GM19023 (cell line): ENCODE measurements at regions not wholly inside any gene's neighbourhood (a gene's known extent, or its start where the extent isn't known, plus 50 kb on each side); places are given as distances from the start of the nearest gene placed in this dataset.

Experiments used
- ATAC-seq: cut with Tn5 transposase; IDR thresholded peaks from one replicate; pipeline ENCODE4 v1.9.1; 2021; ENCODE audit warnings: mild to moderate bottlenecking, moderate library complexity; ENCODE audit not compliant: unreplicated experiment

DNA sequence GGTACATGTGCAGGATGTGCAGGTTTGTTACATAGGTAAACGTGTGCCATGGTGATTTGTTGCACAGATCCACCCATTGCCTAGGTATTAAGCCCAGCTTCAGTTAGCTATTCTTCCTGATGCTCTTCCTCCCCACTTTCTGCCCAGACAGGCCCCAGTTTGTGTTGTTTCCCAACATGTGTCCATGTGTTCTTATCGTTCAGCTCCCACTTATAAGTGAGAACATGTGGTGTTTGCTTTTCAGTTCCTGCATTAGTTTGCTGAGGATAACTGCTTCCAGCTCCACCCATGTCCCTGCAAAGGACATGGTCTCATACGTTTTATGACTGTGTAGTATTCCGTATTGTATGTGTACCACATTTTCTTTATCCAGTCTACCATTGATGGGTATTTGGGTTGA lies 251.7 kb upstream of the NOVA1 start:
- ATAC-seq = no peak

DNA sequence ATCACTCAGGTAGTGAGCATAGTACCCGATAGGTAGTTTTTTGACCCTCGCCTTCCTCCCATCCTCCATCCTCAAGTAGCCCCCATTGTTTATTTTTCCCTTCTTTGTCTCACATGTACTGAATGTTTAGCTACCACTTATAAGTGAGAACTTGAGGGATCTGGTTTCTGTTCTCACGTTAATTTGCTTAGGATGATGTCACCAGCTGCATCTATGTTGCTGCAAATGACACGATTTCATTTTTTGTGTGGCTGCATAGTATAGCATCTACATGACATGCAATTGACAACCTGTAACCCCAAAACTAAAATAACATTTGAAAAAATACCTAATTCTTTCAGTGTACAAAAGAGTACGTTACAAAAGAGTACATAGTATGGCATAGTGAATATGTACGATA lies 254.0 kb upstream of the NOVA1 start:
- ATAC-seq = no peak

- ATAC-seq = no peak
Observed at GRCh38 chr14:26855077-26855753, 257.4 kb upstream of the NOVA1 start.

DNA sequence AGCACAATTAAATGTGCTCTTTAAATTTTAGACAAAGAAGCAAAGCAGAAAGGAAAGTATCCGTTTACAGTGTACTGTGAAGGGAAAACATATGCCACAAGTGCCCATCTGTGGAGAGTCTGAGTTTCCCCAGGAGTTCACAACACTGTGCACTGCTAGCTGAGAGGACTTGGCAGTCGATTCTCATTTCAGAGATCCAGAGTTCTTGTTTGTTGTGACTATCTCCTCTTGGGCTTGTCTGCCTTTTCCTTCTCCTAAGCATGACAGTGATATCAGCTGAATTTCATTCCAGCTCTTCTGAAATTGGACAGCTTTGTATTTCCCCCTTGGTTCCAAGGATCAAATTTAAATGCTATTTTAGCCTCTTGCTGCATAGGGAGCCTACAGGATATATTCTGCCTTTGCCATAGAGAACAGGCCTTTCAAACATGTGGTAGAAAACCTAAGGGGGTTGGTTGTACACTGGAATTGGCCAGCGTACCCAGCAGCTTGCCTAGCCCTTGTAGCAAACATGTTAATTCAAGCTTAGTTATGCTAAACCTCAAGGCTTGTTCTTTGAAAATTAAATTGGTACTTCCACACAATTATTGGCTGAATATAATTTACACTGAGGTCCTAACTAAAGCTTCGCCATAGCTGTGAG lies 259.2 kb upstream of the NOVA1 start:
- no peak for ATAC-seq

DNA sequence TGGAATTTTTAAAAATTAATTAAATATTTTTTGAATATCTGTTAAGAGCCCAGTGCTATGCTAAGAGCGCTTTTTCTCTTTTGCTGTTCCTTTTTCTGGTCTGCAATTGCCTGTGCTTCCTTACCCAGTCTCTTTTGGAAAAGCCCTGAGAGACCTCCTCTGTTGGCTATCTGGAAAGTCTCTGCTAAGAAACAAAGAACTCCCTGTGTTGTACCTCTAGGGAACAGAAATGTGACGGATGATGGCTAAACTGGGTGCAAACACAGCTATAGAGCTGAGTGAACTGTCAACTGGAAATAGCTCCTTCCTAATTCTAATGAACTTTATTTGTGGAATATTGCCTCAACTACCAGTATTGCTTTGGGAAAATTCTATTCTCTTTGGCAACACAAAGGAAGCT lies 261.6 kb upstream of the NOVA1 start:
- no peak for ATAC-seq

- ATAC-seq = no peak
Observed at GRCh38 chr14:26860111-26860510, 262.3 kb upstream of the NOVA1 start.

DNA sequence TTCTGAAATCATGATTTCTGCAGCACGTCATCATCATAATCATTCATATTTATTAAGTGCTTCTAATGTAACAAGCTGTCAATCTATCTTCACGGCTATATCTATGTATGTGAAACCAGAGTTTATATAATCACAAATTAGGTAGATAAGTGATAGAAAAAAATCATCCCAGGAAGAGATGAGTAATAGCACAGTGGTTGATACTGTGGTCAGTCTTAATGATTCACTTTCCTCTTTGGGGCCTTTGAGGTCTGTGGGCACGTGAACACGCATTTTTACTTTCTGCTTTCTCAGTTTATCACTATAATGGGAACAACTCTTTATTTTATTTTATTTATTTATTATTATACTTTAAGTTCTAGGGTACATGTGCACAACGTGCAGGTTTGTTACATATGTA lies 265.9 kb upstream of the NOVA1 start:
- ATAC-seq = no peak

GRCh38 chr14:26866721-26867120 lies 268.9 kb upstream of the NOVA1 start:
- ATAC-seq = no peak

GRCh38 chr14:26867171-26867757 lies 269.4 kb upstream of the NOVA1 start:
- no peak for ATAC-seq

DNA sequence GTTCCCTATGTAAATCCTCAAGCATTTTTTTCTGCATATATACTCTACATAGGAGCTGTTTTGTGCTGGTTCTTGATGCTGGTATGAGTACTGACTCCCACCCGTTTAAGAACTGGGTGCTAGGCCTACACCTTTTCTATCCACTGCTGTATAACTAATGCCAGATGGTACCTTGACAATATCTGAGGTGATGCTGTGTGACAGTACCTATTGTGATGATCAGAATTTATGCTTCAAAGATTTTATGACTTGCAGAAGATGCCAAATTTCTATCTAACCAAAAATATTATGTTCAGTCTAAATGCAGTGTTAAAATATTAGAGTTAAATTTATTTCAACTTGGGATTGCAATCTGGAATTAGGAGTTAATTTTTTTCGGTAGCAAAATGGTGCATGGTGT lies 272.3 kb upstream of the NOVA1 start:
- ATAC-seq = no peak

DNA sequence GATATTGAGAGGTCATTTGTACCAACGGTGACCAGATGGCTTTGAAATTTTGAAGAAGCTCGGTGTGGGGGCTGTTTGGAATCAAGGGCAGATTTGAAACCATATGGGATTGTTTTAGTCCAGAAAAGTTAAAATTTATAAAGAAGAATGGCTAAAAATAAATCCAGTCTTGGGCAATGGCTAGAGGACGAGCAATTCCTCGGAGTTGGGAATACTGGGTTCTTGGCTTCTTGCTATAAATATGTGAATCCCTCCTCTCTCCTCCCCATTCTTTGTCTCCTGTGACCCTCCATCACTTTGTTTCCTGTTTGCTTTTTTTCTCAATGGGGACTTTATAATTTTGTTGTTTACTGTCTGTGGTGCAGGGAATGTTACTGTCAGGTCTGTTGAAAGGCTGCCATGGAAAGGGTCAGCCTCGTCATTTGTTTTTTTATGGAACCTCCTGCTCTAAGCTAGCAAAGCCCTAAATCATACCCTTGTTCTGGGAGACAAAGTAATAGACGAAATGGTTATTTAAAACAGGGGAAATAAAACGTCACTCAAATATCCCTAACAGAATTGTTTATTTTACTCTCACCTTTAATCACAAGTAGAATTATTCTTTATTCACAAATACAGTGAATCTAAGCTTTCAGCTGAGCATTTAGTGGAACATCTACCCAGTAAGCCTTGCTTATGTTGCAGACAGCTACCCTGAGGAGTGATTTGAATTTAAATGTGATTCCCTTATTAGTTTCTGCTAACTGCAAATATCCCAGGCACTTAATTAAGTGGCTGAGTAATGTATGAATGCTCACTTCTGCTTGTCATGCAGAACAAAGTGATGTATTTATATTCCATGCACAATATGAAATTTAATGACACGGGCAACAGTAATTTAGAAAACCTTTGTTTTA lies 273.1 kb upstream of the NOVA1 start:
- ATAC-seq = no peak

- no peak for ATAC-seq
Observed at GRCh38 chr14:26872515-26873361, 274.9 kb upstream of the NOVA1 start.

DNA sequence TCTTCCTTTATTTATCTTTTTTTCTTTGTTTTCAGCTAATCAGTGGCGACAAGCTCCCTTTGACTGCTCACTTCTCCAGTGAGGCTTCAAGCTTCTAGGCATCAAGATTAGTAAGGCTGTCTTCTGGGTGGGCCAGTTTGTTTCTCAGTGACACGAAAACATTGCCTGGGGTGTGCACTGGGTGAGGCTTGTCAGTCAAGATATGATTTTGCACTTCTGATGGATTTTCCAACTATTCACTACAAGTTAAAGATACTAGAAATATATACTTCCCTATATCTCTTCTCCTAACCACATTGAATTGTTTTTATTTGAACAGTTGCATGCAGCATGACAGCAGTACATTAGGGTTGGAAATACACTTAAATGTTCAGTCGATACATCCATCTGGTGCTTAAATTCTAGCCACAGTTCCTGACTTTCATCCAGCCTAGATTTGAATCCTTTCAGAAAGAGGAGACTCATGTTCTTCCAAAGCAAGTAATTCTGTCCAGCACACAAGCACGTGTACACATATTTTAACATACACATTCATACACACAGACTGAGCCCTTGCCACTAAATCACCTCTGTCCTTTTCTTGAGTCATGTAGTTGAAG lies 275.6 kb upstream of the NOVA1 start:
- no peak for ATAC-seq

DNA sequence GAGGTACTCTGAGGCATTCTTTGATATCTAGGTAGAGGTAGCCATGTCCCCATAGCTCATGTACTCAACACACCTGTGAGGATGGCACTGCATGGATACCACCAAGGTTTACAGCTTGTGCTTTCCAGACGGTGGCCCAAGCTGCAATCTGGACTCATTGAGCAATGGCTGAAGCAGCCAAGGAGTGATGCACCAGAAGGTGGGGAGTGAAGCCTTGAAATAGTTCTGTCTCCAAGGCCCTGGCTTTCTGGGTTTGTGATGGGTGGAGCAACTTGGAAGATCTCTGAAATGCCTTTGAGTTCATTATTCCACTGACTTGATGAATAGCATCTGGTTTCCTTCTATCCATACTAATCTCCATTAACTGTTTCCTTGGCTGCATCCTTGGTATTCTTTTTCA lies 290.0 kb upstream of the NOVA1 start:
- no peak for ATAC-seq

DNA sequence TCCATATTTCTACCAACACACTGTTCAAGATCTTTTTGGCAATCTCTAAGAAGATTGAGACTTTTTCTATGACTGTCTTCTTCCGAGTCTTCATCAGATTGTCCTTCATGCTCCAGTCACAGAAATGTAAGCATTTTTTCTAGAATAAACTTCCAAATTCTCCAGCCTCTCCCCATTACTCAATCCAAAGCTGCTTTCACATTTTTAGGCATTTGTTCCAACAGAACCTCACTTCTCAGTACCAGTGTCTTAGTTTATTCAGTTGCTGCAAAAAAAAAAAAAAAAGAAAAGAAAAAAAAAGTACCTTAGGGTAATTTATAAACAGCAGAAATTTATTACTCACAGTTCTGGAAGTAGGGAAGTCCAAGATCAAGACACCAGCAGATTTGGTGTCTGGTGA lies 290.8 kb upstream of the NOVA1 start:
- no peak for ATAC-seq

DNA sequence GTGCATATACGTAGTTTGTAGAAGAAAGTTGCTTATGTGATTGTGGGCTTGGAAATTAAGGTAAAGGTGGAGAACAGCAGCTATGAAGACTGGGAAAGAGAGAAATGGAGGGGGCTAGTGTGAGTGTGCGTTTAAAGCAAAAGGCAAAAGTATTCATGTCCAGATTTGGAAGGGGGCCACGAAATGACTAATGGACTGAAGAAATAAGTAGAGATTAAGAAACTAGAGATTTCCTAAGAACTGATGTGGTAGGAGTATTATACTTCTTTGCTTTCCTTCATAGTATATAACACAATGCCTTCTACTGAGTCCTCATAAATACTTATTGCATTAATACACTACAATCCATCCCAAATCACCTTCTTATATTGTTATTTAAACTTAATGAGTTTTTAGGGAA lies 298.6 kb upstream of the NOVA1 start:
- no peak for ATAC-seq

DNA sequence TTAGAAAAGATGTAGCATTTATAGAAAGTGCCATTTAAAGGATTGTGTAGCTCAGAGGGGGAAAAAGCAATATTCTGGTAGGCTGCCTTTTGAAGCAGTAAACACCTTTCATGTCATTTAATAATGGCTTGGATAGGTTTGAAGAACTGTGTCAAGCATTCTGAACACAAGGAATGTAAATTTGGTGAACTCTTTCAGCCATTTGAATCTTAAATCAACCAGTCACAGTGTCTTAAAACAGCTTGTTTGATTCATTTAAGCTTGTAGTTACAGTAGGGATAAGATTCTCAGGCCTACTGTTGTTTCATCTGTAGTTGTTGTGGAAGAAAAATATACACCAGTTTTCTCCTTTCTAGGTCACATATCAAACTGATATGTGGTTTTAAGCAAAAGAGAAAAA lies 299.4 kb upstream of the NOVA1 start:
- ATAC-seq = no peak

- no peak for ATAC-seq
Observed at GRCh38 chr14:26905229-26905628, 307.4 kb upstream of the NOVA1 start.

DNA sequence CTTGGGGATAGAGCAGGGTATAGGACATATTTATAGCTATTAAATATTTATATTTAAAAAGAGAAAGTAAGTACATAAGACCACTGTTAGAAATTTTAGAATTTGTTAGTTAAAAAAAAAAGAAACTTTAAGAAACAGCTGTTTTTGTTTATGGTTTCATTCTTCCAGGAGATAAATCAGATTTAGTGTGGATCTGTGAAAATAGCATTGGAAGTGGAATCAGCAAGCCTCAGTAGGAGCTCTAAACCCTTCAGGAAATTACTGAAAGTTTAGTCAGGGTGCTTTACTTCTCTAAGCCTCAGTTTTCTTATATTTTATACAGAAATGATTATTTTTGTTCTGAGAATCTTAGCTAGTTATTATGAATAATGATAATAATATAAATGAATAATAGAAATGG lies 316.0 kb upstream of the NOVA1 start:
- ATAC-seq = no peak

DNA sequence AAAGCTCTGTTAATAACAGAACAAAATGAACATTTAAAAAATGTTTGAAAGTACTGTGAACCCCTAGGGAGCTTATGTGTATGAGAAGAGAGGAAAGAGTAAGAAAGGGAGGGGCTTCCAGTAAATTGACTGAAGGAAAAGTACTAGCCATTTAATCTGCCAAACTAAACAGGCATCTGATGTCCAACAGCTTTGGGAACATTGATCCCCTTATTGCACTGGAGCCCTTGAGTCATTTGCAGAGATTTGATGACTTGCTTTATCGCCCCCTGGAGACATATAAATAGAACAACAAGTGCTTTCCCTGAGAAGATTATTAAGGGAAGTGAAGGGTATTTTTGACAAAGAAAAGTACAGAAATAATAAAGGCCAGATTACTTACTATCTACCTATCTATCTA lies 319.3 kb upstream of the NOVA1 start:
- ATAC-seq = no peak
